HPDE6-E6E7 (cell line): ENCODE measurements at regions not wholly inside any gene's neighbourhood (a gene's known extent, or its start where the extent isn't known, plus 50 kb on each side); places are given as distances from the start of the nearest gene placed in this dataset.
A peak's percentile ranks its signal among the peaks of the same experiment; 100 is the strongest.
"Not testable (repeated sequence)": the region's sequence is repeated elsewhere in the genome, so short reads cannot be mapped to it uniquely, and the experiment has no call there.

Experiments
- DNase-seq: peaks from one replicate; pipeline ENCODE4 v3.0.0; 2011; ENCODE audit warnings: missing footprints; ENCODE audit errors: extremely low spot score

DNA sequence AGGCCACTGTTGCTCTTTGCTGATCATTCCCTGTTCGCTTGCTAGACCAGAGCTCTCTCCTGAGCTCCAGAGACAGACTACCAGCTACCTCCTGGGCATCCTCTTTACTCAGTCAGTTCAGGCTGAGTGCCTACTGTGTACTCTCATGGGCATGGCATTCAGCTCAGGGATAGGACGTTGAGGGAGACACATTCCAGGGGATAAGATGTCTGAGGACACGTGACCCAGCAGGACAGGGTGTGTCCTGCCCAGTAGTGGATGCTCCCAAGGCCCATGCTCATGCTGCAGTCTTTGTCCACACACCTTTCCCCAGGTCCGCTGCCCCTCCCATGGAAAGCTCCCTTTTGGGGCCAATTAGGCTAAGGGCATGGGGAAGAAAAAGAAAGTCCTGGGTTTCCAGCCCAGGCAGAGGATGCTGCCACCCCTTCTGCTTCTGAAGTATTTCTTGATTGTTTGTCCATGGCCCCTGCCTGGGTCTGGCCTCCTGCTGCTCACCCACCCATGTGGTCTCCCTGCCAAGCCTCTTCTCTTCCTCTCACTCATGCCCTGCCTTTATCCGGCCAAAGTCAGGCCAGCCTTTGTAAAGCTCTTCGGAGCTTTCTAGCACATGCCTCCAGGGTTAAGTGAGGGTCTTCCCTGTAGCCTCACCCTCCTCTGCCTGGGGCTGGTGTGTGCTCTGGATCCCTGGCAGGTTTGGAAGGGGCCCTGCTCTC is 60.5 kb upstream of the PITX1 start:
- no peak for DNase-seq

- not testable (repeated sequence) for DNase-seq
Measured at GRCh38 chr5:135093483-135093882, 59.5 kb upstream of the PITX1 start.

DNA sequence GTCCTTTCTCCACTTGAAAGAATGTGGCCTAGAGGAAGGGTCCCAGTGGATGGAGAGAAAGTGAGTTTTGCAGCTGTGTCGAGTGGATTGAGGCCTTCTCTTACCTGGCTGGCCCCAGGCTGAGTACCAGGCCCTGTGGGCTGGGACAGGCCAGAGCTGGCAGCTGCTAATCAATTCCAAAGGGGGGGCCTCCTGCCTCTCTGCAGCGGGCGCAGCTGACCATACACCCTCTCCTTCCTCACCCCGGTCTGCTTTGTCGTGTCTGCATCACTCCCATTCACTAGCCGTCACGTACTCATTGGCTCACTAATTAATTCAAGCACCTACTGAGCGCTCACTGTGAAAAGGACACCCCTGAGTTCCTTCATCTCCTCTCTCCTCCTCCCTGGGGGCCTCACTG is 58.4 kb upstream of the PITX1 start:
- DNase-seq: no peak

GRCh38 chr5:135091286-135091685 is 57.3 kb upstream of the PITX1 start:
- DNase-seq: no peak

- no peak for DNase-seq
Measured at GRCh38 chr5:135089912-135090311, 55.9 kb upstream of the PITX1 start.

GRCh38 chr5:135088911-135089310 is 54.9 kb upstream of the PITX1 start:
- no peak for DNase-seq

DNA sequence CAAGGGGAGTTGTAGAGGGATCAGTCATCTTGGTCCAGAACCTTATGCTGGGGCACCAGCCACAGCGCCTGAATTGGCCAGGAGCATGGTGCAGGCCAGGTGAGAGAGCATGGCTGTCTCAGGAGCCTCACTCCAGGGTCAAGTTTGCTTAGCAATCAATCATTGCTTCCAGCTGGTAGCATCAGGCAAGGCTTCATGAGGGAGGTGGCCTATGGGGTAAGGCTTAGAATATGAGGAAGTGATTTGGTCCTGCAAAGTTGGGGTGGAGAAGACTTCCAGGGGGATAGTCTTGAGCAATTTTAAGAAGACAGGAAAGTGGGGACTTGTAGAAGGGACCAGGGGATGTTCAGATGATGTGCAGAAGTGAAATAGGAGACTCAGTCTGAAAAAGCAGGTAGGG is 53.9 kb upstream of the PITX1 start:
- no peak for DNase-seq

GRCh38 chr5:135085936-135086725 is 52.1 kb upstream of the PITX1 start:
- DNase-seq: no peak

DNA sequence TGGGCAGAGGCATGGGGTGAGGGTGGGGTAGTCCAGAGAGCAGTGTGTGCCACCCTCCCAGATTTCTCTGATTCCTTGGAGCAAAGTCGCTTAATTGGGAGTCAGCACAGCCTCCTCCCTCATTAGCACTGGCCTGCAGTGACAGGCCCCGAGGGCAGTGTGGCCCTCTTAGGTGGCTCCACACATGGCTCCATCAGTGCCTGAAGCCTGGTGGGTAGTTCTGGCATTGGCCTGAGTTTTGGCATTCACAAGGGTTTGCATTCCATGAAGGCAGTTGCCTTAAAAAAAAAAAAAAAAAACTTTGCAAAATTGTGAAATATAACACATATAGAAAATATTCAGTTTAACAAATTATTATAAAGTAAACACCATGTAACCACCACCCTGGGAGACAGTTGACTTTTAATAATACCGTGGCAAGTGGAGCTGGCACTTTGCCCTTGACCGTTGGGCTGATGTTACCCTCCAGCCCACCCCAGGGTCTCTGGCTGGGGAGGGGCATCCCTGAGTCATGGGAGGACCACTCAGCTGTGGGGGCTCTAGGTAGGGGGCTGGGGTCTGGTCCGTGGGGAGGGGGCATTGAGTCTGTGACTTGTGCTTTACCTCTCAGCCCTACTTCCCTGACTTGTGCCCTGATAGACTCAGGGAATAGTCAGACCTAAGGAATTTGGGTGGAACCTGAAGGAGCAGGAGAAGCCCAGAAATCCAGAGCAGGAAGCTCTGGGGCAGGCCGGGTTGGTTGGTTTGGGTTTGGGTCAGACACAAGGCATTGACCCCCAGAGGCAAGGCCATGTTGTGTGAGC is 51.3 kb upstream of the PITX1 start:
- DNase-seq: peak; percentile 58
